PFSK-1 (cell line): ENCODE measurements at regions not wholly inside any gene's neighbourhood (a gene's known extent, or its start where the extent isn't known, plus 50 kb on each side); places are given as distances from the start of the nearest gene placed in this dataset.

ENCODE experiments used
- FOXP2 ChIP-seq: optimal IDR thresholded peaks from 2 replicates; pipeline ENCODE3; 2011; ENCODE audit warnings: borderline replicate concordance, control low read depth, inconsistent platforms; ENCODE audit not compliant: insufficient read depth; ENCODE audit errors: extremely low read length, extremely low read depth
- POLR2AphosphoS5 ChIP-seq: IDR thresholded peaks from 2 replicates; pipeline ENCODE4 v1.6.1; 2012; ENCODE audit warnings: low read depth, mild to moderate bottlenecking, control low read depth, low read length, moderate library complexity
- SIN3A ChIP-seq: IDR thresholded peaks from 2 replicates; pipeline ENCODE4 v1.6.1; 2012; ENCODE audit warnings: mild to moderate bottlenecking, low read length, moderate library complexity, borderline replicate concordance; ENCODE audit not compliant: insufficient read depth
- TAF1 ChIP-seq: IDR thresholded peaks from 2 replicates; pipeline ENCODE4 v1.6.1; 2012; ENCODE audit warnings: low read length, control low read depth, borderline replicate concordance; ENCODE audit not compliant: insufficient read depth
- TF ChIP-seq, protein P1 (sequence below), 2 experiments: IDR thresholded peaks; 2 replicates each; pipeline versions ENCODE4 v1.6.1 to v1.8.0; 2011 to 2012; ENCODE audit warnings: low read depth in 2 of 2, low read length in 2 of 2, control low read depth in 1 of 2, inconsistent platforms in 1 of 2, mild to moderate bottlenecking in 1 of 2, moderate library complexity in 1 of 2; ENCODE audit not compliant: insufficient read depth in 1 of 2

DNA sequence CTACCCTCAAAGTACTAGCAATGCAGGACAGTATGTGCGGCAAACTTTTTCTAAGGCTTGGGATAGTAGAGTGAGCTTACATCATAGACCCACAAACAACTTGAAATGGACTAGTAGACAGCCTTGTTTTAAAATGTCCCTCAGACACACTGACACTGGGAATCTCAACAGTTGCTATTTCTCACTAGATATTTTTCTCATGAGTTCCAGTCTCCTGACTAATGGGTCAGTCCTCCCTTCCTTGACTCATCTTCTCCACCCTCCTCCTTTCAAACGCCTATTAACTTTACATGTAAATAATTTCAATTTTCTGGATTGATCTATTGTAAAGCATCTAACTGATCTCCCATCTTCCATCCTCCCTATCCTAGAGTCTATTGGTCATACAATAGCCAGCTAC, 308.3 kb upstream of the PREP start:
- TF ChIP-seq TAF1, result no peak
- no peak for TF ChIP-seq SIN3A
- TF ChIP-seq FOXP2, result no peak
- TF ChIP-seq, protein P1, sequence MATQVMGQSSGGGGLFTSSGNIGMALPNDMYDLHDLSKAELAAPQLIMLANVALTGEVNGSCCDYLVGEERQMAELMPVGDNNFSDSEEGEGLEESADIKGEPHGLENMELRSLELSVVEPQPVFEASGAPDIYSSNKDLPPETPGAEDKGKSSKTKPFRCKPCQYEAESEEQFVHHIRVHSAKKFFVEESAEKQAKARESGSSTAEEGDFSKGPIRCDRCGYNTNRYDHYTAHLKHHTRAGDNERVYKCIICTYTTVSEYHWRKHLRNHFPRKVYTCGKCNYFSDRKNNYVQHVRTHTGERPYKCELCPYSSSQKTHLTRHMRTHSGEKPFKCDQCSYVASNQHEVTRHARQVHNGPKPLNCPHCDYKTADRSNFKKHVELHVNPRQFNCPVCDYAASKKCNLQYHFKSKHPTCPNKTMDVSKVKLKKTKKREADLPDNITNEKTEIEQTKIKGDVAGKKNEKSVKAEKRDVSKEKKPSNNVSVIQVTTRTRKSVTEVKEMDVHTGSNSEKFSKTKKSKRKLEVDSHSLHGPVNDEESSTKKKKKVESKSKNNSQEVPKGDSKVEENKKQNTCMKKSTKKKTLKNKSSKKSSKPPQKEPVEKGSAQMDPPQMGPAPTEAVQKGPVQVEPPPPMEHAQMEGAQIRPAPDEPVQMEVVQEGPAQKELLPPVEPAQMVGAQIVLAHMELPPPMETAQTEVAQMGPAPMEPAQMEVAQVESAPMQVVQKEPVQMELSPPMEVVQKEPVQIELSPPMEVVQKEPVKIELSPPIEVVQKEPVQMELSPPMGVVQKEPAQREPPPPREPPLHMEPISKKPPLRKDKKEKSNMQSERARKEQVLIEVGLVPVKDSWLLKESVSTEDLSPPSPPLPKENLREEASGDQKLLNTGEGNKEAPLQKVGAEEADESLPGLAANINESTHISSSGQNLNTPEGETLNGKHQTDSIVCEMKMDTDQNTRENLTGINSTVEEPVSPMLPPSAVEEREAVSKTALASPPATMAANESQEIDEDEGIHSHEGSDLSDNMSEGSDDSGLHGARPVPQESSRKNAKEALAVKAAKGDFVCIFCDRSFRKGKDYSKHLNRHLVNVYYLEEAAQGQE (IDR thresholded peaks at IDR 0.05; ENCODE audit: insufficient read depth in 1 of 2, low read depth in 2 of 2, low read length in 2 of 2), result no peak
- no peak for TF ChIP-seq POLR2AphosphoS5

DNA sequence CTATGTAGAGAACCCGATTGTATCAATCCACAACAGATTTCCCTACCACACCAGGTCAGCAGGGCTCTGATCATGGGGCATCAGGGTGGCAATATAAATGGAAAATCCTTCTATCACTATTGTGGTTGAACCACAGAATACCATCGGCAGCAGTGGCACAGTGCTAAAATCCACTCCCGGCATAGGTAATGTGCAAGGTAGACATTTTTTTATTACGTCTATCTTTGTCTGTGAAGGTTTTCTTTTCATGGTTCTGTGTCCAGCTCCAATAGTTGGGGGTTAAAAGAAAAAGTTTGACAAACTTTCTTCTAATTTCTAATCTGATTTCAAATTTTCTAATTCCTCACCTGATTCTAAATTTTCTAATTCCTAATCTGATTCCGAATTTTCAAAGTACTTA, 302.7 kb upstream of the PREP start:
- TF ChIP-seq SIN3A (no peak), FOXP2 (no peak), POLR2AphosphoS5 (no peak), TAF1 (no peak)
- TF ChIP-seq, protein P1 (IDR thresholded peaks at IDR 0.05; ENCODE audit: insufficient read depth in 1 of 2, low read depth in 2 of 2, low read length in 2 of 2), result no peak

DNA sequence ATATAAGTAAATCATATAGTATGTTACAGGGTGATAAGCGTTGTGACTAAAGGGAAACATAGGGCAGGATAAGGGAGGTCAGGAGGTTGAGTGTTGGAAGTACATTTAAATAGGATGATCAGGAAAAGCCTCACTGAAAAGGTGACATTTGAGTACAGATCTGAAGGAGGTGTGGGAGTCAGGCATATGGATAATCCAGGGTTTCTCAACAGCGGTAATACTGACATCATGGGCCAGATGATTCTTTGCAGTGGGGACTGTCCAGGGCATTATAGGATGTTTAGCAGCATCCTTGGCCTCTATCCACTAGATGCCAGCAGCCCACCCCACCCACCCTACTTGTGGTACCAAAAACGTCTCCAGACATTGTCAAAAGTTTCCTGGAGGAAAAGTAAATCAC, 292.6 kb upstream of the PREP start:
- no peak for TF ChIP-seq FOXP2
- TF ChIP-seq, protein P1 (IDR thresholded peaks at IDR 0.05; ENCODE audit: insufficient read depth in 1 of 2, low read depth in 2 of 2, low read length in 2 of 2), result no peak
- TF ChIP-seq TAF1, result no peak
- TF ChIP-seq POLR2AphosphoS5, result no peak
- no peak for TF ChIP-seq SIN3A

GRCh38 chr6:105692613-105693215, 289.8 kb upstream of the PREP start:
- no peak for TF ChIP-seq FOXP2
- no peak for TF ChIP-seq SIN3A
- no peak for TF ChIP-seq POLR2AphosphoS5
- no peak for TF ChIP-seq TAF1
- TF ChIP-seq, protein P1 (IDR thresholded peaks at IDR 0.05; ENCODE audit: insufficient read depth in 1 of 2, low read depth in 2 of 2, low read length in 2 of 2), result no peak

DNA sequence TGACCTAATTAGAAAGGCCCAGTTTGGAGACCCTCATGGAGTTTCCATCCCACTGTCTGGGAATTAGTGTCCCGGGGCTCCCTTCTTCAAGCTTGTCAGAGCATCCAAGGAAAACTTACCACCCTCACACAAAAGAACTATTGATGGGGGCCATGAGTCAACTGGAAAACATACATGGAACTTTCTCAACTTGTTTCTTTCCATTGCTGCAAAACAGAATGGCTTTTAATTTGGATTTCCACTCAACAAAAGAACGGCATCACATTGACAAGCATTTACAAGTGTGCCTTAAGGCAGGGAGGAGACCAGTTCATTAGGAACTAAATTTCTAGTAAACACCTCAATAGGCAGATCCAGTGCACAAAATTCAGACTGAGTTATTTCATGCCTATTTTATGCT, 289.1 kb upstream of the PREP start:
- no peak for TF ChIP-seq SIN3A

GRCh38 chr6:105691081-105691480, 288.2 kb upstream of the PREP start:
- TF ChIP-seq POLR2AphosphoS5, result no peak
- TF ChIP-seq, protein P1 (IDR thresholded peaks at IDR 0.05; ENCODE audit: insufficient read depth in 1 of 2, low read depth in 2 of 2, low read length in 2 of 2), result no peak
- TF ChIP-seq FOXP2, result no peak
- no peak for TF ChIP-seq SIN3A
- no peak for TF ChIP-seq TAF1
